ENCODE measurements at regions not wholly inside any gene's neighbourhood (a gene's known extent, or its start where the extent isn't known, plus 50 kb on each side); places are given as distances from the start of the nearest gene placed in this dataset.

DNA sequence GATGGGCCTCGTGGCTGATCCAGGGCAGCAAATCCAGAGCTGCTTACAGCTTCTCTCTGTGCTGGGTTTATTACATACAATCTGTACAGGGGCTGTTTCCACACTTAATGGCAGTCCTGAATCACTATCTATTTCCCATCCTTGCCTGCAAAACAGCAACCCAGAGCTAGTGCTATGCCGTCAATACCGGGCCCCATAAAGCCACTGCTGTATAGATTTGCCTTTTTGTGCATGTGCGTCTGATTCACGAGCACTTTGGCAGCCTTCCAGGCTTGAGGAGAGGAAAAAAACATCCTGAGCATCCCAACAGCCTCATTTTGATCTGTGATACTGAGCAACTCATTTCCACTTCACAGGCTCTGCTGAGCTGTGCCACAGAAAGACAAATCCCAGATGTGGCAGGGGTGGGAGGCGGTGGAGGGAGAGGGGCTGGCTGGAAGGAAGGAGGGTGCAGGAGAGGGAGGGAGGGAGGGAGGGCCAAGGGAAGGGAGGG, 65.2 kb upstream of the TARBP1 start:
- H3K27me3 ChIP-seq (ENCODE audit: control insufficient read depth in 1 of 2, insufficient read depth in 2 of 2, low read length in 2 of 2) = peaks cover 2 to 6% of the 10 kb centered on the region in 2 experiments; a peak in 3 of 5 replicates
- H3K9ac ChIP-seq (ENCODE audit: insufficient read depth, low read depth, low read length) = peak overlapping the region; percentile 53
- H3K9me3 ChIP-seq (ENCODE audit: low read length) = no peaks in the 10 kb centered on the region
- ChIA-PET POLR2A (interaction anchor here (0.7 to 4.1 kb wide), 25 partner anchors 10 to 530 kb away, joined by 3 to 26 read pairs (median 5); partner anchors contain the start of gene IRF2BP2), CTCF (ENCODE audit: low intra/inter-chr PET ratio, low total read pairs) (no interaction called here)
- 0% methylated on average over 6 of the region's 6 CpGs for WGBS (ENCODE audit: low lambda C conversion rate)
- H3K4me2 ChIP-seq (ENCODE audit: low read depth, low read length) = peak overlapping the region; percentile 80
- intact Hi-C loops (cut with micrococcal nuclease; ENCODE audit: unreplicated experiment) = loop anchor here (10.0 kb wide), 1 partner anchor 49 kb away; no protein-coding TSS in a partner anchor
- in situ Hi-C loops (cut with HindIII; ENCODE audit: extremely low pct_ligation_motif_present, low pct_unique_long_range_greater_than_20kb) = no loop called here
- no peak overlapping the region for H2AFZ ChIP-seq (ENCODE audit: low read length)
- H3K4me3 ChIP-seq (replicated peaks in 1 of 3; ENCODE audit: insufficient read depth in 1 of 3, low read depth in 2 of 3, low read length in 3 of 3) = peak overlapping the region in 1 of 3 experiments; percentile 67; a peak in 1 of 6 replicates
- TSS peak; percentile 49 for BruUV-seq (replicated peaks)
- H4K20me1 ChIP-seq (ENCODE audit: insufficient read depth, low read length) = no peaks in the 10 kb centered on the region
- no peaks in the 10 kb centered on the region for H3K36me3 ChIP-seq (replicated peaks in 1 of 2; ENCODE audit: control insufficient read depth in 1 of 2, insufficient read depth in 2 of 2, low read length in 2 of 2)
- DNase-seq (ENCODE audit: low spot score) (peak; percentile 78), ATAC-seq (peak; percentile 24), FAIRE-seq (no peak)
- peak overlapping the region; percentile 18 for H3K27ac ChIP-seq (ENCODE audit: extremely low read length, insufficient read depth, low read length)
- H3K4me1 ChIP-seq (ENCODE audit: insufficient read depth, low read length) = peaks cover 58% of the 10 kb centered on the region
- H3K79me2 ChIP-seq (ENCODE audit: insufficient read depth, low read length) = no peaks in the 10 kb centered on the region
- TF ChIP-seq, protein P1, sequence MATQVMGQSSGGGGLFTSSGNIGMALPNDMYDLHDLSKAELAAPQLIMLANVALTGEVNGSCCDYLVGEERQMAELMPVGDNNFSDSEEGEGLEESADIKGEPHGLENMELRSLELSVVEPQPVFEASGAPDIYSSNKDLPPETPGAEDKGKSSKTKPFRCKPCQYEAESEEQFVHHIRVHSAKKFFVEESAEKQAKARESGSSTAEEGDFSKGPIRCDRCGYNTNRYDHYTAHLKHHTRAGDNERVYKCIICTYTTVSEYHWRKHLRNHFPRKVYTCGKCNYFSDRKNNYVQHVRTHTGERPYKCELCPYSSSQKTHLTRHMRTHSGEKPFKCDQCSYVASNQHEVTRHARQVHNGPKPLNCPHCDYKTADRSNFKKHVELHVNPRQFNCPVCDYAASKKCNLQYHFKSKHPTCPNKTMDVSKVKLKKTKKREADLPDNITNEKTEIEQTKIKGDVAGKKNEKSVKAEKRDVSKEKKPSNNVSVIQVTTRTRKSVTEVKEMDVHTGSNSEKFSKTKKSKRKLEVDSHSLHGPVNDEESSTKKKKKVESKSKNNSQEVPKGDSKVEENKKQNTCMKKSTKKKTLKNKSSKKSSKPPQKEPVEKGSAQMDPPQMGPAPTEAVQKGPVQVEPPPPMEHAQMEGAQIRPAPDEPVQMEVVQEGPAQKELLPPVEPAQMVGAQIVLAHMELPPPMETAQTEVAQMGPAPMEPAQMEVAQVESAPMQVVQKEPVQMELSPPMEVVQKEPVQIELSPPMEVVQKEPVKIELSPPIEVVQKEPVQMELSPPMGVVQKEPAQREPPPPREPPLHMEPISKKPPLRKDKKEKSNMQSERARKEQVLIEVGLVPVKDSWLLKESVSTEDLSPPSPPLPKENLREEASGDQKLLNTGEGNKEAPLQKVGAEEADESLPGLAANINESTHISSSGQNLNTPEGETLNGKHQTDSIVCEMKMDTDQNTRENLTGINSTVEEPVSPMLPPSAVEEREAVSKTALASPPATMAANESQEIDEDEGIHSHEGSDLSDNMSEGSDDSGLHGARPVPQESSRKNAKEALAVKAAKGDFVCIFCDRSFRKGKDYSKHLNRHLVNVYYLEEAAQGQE (IDR thresholded peaks at IDR 0.05; ENCODE audit: borderline replicate concordance in 1 of 2, low read depth in 1 of 2, low read length in 2 of 2) = no peak
- TF ChIP-seq, protein P2, sequence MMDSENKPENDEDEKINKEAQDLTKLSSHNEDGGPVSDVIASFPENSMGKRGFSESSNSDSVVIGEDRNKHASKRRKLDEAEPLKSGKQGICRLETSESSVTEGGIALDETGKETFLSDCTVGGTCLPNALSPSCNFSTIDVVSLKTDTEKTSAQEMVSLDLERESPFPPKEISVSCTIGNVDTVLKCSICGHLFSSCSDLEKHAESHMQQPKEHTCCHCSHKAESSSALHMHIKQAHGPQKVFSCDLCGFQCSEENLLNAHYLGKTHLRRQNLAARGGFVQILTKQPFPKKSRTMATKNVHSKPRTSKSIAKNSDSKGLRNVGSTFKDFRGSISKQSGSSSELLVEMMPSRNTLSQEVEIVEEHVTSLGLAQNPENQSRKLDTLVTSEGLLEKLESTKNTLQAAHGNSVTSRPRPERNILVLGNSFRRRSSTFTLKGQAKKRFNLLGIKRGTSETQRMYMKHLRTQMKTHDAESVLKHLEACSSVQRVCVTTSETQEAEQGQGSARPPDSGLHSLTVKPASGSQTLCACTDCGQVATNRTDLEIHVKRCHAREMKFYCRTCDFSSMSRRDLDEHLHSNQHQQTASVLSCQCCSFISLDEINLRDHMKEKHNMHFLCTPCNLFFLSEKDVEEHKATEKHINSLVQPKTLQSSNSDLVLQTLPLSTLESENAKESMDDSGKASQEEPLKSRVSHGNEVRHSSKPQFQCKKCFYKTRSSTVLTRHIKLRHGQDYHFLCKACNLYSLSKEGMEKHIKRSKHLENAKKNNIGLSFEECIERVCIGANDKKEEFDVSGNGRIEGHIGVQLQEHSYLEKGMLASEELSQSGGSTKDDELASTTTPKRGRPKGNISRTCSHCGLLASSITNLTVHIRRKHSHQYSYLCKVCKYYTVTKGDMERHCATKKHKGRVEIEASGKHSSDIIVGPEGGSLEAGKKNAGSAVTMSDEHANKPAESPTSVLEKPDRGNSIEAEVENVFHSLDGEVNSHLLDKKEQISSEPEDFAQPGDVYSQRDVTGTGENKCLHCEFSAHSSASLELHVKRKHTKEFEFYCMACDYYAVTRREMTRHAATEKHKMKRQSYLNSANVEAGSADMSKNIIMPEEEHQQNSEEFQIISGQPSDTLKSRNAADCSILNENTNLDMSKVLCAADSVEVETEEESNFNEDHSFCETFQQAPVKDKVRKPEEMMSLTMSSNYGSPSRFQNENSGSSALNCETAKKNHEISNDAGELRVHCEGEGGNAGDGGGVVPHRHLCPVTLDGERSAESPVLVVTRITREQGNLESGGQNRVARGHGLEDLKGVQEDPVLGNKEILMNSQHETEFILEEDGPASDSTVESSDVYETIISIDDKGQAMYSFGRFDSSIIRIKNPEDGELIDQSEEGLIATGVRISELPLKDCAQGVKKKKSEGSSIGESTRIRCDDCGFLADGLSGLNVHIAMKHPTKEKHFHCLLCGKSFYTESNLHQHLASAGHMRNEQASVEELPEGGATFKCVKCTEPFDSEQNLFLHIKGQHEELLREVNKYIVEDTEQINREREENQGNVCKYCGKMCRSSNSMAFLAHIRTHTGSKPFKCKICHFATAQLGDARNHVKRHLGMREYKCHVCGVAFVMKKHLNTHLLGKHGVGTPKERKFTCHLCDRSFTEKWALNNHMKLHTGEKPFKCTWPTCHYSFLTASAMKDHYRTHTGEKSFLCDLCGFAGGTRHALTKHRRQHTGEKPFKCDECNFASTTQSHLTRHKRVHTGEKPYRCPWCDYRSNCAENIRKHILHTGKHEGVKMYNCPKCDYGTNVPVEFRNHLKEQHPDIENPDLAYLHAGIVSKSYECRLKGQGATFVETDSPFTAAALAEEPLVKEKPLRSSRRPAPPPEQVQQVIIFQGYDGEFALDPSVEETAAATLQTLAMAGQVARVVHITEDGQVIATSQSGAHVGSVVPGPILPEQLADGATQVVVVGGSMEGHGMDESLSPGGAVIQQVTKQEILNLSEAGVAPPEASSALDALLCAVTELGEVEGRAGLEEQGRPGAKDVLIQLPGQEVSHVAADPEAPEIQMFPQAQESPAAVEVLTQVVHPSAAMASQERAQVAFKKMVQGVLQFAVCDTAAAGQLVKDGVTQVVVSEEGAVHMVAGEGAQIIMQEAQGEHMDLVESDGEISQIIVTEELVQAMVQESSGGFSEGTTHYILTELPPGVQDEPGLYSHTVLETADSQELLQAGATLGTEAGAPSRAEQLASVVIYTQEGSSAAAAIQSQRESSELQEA (CRISPR knock-in tag; IDR thresholded peaks at IDR 0.05; ENCODE audit: not compliant biosample characterization) = no peak
- TF ChIP-seq ZBTB1 (CRISPR knock-in tag; IDR thresholded peaks at IDR 0.05; ENCODE audit: borderline replicate concordance) = no peak
- TF ChIP-seq, protein P3, sequence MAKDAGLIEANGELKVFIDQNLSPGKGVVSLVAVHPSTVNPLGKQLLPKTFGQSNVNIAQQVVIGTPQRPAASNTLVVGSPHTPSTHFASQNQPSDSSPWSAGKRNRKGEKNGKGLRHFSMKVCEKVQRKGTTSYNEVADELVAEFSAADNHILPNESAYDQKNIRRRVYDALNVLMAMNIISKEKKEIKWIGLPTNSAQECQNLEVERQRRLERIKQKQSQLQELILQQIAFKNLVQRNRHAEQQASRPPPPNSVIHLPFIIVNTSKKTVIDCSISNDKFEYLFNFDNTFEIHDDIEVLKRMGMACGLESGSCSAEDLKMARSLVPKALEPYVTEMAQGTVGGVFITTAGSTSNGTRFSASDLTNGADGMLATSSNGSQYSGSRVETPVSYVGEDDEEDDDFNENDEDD (CRISPR knock-in tag; IDR thresholded peaks at IDR 0.05; ENCODE audit: borderline replicate concordance) = 0 out of 2 replicates have a peak, but pooled peaks have one; percentile 6
- TF ChIP-seq TBX3 (IDR thresholded peaks at IDR 0.05; ENCODE audit: borderline replicate concordance) = no peak
- peak; percentile 6; the same call in 1 of the 2 replicates for TF ChIP-seq ZNF12 (CRISPR knock-in tag; IDR thresholded peaks at IDR 0.05)
- TF ChIP-seq SPEN (CRISPR knock-in tag; IDR thresholded peaks at IDR 0.05; ENCODE audit: low read depth) = no peak
- TF ChIP-seq DPF2 (CRISPR knock-in tag; IDR thresholded peaks at IDR 0.05; ENCODE audit: borderline replicate concordance, low read depth) = no peak
- TF ChIP-seq ZNF788 (CRISPR knock-in tag; IDR thresholded peaks at IDR 0.05; ENCODE audit: borderline replicate concordance) = no peak
- TF ChIP-seq SNAI1 (CRISPR knock-in tag; IDR thresholded peaks at IDR 0.05; ENCODE audit: borderline replicate concordance) = no peak

All from HepG2 (cell line).